PC-9 (cell line): ENCODE measurements at regions not wholly inside any gene's neighbourhood (a gene's known extent, or its start where the extent isn't known, plus 50 kb on each side); places are given as distances from the start of the nearest gene placed in this dataset.

Source experiments
- CTCF ChIP-seq: fragments of 200-600 bp; sonication (generic); conservative IDR thresholded peaks from 2 replicates; pipeline ENCODE4 v1.6.1; 2017; ENCODE audit warnings: mixed run types, antibody characterized with exemption, mild to moderate bottlenecking, moderate library complexity
- EZH2 ChIP-seq: fragments of 200-600 bp; sonication (generic); IDR thresholded peaks from 2 replicates; pipeline ENCODE4 v1.8.0; 2017; ENCODE audit warnings: antibody characterized with exemption, low read depth

- TF ChIP-seq EZH2: no peak
- TF ChIP-seq CTCF: no peak
Observed at GRCh38 chr9:99731950-99732349, 89.7 kb upstream of the NR4A3 start.
